Hematopoietic multipotent progenitor cell treated with erythropoietin and hydrocortisone succinate and interleukin-3 and kit ligand, for 17 days (in vitro differentiated cells): ENCODE measurements at regions not wholly inside any gene's neighbourhood (a gene's known extent, or its start where the extent isn't known, plus 50 kb on each side); places are given as distances from the start of the nearest gene placed in this dataset.
"Not testable (repeated sequence)": the region's sequence is repeated elsewhere in the genome, so short reads cannot be mapped to it uniquely, and the experiment has no call there.

ENCODE experiments used
- DNase-seq: peaks from one replicate; pipeline ENCODE4 v3.0.0-alpha.2; 2015; ENCODE audit warnings: low spot score

- DNase-seq: no peak
These were observed 231.9 kb upstream of the HAND2 start for GRCh38 chr4:173761938-173762337.

- DNase-seq: no peak
These were observed 231.2 kb upstream of the HAND2 start for GRCh38 chr4:173761236-173761635.

DNA sequence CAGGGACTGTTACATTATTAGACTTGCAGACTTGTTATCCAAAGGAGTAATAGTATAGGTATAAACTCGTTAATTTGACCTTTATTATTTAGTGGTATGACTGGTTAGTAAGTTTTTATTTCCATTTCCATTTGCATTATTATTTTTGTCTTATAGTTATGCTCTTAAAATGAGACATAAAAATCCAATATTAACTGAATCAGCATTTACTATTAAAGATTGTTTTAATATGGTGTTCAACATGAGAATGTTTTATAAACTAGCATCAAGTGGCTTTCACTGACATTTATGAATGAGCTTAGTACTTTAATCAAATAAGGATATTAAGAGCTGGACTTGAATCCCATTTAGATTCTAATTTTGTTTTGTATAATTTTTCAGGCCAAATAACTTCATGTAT lies 228.1 kb upstream of the HAND2 start:
- no peak for DNase-seq

DNA sequence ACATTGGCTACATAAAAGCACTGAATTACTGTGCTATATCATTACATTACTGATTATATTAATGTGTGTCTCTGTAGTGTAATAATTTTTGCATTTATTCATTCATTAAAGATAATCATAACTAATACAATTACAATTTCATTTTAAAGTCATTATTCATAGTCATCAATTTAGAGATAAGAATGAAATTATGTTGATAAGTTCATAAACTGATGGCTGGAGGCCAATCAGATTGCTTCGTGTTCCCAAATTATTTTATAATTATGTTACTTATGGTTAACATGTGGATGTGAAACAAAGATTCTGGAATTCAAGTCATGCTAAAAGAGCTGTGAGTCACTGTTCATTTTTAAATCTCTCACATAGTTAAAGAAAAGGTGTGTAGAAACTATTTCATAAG lies 223.4 kb upstream of the HAND2 start:
- DNase-seq: no peak

- DNase-seq: peak; percentile 29
These were observed 222.7 kb upstream of the HAND2 start for GRCh38 chr4:173752610-173753230.

GRCh38 chr4:173748353-173748752 lies 218.3 kb upstream of the HAND2 start:
- DNase-seq: no peak

GRCh38 chr4:173747537-173748257 lies 217.7 kb upstream of the HAND2 start:
- no peak for DNase-seq

- no peak for DNase-seq
These were observed 216.4 kb upstream of the HAND2 start for GRCh38 chr4:173746424-173746823.

- no peak for DNase-seq
These were observed 215.7 kb upstream of the HAND2 start for GRCh38 chr4:173745765-173746164.

DNA sequence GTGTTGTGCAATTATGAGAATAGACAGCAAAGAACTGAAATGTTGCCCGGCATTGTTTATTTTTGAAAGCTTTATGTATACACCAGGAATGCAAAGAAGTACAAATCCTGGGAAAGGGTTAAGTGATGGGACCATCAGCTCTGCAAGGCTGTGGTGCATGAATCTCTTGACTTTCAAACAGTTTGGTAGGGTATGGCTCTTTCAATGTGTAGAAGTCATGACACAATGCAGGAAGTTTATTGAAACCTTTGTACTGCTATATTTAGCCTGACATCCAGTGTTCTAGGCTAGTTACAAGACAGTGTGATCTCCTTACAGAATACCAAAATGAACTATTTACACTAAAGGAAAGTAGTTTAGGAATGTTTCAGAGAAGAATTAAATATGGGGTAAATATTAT lies 206.8 kb upstream of the HAND2 start:
- DNase-seq: no peak

DNA sequence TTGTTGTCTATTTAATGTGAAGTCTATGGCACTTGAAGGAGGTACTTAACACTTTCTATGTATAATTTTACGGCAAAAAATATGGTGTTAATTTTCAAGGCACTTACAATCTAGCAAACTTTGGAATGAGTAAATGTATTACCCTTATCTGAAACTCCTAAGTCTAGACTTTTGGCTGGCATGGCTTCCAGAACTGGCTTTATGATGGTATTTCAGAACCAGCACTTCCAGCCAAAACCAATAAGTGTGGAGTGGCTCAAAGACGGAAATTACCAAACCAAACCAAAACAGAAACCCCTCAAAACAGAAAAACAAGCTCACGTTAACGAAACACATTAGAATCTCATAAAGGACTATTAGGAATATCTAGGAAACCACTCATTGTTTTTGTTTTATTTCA lies 205.6 kb upstream of the HAND2 start:
- DNase-seq: no peak

DNA sequence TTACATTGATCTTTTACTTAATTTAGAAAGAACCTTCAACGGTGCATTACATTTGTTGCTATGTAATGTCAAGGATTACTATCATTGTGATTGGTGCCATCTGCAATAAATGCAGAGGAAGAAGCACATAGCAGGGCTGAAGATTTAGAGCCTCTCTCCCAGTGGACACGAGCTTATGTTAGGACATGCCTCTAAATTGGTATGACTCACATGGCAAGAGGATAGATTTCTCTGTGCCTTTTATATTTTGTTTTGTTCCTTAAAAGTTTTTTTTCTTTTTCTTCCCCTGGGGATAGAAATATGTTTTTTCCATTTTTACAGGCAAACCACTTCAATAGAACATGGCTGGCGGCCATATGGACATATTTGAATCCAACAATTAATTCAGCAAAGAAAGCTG lies 205.0 kb upstream of the HAND2 start:
- no peak for DNase-seq

DNA sequence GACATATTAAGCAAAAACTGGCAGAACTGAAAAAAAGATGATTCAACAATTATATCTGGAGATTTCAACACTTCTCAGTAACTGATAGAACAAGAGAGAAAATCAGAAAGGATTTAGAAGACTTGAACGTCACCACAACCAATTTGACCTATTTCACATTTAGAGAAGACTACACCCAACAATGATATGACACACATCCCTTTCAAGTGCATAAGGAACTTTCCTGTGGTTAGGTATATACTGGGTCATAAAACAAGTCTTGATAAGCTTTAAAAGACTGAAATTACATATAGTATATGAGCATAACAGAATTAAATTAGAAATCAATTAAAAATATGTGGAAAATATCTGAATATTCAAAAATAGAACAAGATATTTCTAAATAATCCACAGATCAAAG lies 201.2 kb upstream of the HAND2 start:
- DNase-seq: no peak

DNA sequence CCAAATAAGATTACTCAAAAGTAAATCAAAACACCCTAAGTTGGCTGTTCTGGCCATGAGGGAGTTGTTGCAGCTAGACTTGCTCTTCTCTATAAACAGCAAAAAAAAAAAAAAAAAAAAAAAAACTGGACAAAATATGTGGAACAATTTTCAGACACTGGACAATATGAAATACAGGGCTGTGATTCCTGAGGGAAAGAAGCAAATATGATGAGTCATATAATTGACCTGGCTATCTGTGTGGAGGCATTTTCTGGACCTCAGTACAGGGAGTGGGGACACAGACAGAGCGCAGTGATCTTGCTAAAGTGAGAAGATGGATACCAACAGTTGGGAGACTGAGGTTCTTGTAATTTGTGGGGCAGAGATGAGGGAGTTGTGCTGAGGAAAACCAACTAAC lies 192.0 kb upstream of the HAND2 start:
- DNase-seq: no peak

- DNase-seq: not testable (repeated sequence)
These were observed 188.5 kb upstream of the HAND2 start for GRCh38 chr4:173718504-173718903.

- DNase-seq: no peak
These were observed 187.6 kb upstream of the HAND2 start for GRCh38 chr4:173717581-173717980.

- DNase-seq: no peak
These were observed 184.4 kb upstream of the HAND2 start for GRCh38 chr4:173714456-173714855.

DNA sequence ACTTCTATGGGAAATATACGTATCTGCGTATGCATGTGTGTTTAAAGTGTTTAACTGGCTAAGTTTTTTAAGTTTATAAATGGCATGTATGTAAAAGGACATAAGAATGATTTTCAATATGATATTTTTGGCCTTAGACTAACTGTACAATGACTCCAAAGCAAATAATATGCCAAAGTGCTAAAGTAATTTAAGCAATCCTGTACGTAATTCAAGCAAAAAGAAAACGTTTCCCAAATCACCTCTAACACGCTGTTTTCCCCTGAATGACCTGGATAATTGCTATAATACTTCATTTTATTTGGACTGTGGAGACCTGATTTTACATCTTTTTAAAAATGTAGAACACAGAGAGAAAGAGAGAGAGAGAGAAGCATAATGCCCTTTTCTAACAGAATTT lies 183.0 kb upstream of the HAND2 start:
- no peak for DNase-seq

GRCh38 chr4:173707658-173708419 lies 177.8 kb upstream of the HAND2 start:
- DNase-seq: no peak

- no peak for DNase-seq
These were observed 174.2 kb upstream of the HAND2 start for GRCh38 chr4:173704201-173704600.

DNA sequence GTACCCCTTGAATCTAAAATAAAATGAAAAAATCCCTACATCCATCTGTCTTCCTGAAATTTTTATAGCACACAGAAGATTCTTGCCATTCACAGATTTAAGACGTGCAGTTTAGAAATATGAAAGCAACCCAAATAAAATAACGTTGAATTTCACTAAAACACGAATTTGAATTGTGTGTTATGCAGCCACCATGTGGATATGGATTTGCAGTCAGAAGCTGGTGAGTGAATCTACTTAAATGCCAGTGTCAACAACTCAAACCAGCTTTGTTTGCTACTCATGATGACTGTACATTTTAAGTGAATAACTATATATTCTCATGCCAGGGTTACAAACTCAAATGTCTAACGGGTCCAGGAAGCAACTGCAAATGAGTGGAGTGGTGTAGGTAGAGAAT lies 173.0 kb upstream of the HAND2 start:
- DNase-seq: no peak

DNA sequence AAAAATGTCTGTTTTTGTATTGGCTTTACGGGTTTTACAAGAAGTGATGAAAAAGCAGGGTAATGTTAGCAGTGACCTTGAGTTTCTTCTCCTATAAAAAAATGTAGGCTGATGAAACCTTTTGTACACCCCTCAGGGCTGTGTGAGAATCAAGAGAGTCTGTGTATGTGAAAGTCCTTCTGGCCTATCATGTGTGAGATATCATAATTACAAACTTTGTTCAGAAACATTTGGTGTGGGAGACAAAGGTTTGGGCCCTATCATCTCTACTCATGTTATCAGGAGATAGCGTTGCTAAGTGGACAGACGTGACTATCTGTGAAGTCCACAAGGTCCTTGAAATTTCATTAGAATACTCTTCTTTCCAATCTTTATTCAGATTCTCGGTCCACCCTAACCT lies 170.6 kb upstream of the HAND2 start:
- DNase-seq: no peak

DNA sequence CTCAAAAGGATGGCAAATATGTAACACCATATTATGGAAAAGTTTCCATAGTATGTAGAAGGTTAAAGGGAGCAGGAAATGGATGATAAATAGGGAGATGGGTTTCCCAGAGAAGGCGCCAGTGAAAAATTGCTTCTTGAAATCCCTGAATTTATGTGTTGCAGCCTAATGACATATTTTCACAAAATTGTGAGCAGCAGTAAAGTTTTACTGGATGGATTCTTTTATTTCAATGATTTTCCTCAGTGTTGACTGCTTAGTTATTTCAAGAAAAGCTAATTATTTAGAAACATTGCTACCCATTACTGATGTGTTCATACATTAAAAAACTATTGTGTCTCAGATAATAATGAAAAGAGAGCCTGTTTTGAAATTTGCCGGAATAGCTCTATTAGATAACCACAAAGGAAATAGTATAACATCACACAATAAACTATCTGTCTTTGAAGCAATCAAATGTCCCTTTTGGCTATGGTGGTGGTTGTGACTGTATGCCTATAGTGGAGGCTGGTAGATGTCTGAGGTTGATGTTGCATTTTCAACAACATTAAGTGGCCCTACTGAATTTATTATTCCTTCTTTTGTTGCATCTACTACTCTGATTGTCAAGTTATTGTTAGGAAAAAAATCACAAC lies 169.9 kb upstream of the HAND2 start:
- DNase-seq: no peak
